Activated naive CD4-positive, alpha-beta T cell (primary cell): ENCODE measurements at regions not wholly inside any gene's neighbourhood (a gene's known extent, or its start where the extent isn't known, plus 50 kb on each side); places are given as distances from the start of the nearest gene placed in this dataset.

Experiments used
- DNase-seq, 4 experiments: peaks; one replicate each; lab custom pipeline; 2025; lab: John Stamatoyannopoulos, UW

DNA sequence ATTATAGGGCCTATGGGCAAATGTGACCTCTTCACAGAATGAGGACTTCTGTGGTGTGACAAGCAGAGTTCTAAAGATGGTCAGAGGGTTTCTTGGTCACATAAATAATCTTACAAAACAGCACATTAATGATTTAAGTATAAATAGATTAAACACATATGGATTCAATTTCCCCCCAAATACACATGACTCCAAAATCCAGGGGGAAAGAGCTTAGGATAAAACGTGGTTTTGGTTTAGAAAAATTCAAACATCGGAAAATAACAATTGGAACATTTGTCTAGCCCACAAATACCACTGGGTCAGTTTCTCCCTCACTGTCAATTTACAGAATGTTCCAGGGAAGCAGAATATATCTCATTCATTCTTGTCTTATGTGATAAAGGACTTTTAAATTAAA is 283.1 kb downstream of the COG6 start:
- DNase-seq: no peak

DNA sequence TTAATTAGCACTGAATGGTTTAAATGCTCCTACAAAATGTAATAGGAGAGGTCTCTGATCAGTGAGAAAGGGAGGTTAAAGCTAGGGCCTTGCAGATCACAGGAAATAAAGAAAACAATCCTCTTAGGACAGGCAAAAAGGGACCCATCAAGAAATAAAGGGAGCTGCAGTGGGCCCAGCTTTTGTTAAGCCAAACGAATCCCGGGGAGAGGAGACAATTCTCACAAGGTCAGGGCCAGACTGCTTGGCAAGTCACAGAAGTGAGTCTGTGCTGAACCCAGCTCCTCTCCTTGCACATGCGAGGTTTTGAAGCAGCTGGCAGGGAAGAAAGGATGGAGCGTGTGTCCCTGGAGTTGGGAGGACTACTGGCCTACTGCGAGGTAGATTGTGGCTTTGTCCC is 285.8 kb downstream of the COG6 start:
- DNase-seq: no peak

DNA sequence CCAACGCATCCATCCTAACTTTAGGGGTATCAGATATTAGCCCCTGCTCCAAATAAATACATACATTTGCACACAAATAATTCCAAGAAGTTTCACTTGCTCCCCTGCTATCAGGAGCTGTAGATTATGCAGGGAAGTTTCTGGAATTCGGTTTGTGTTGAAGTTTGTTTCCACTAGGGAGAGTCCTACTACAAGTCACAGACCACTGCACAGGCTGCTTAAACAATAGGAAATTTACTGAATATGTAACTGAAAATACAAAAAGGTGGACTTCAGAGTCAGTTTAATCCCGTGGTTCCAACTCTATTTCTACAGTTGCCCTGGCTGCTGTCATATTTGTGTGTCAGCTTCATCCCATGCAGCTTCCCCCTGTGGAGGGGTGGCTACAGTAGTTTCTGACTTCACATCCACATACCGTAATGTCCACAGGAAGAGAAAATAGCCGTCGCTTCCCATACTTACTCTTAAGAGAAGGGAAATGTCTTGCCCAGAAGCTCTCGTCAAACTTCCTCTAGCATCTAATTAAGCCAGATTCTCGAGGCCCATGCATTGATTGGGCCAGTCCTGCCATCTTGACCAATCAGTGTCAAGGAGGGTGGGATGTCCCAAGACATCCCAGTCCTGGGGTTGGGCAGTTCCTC is 286.6 kb downstream of the COG6 start:
- no peak for DNase-seq

DNA sequence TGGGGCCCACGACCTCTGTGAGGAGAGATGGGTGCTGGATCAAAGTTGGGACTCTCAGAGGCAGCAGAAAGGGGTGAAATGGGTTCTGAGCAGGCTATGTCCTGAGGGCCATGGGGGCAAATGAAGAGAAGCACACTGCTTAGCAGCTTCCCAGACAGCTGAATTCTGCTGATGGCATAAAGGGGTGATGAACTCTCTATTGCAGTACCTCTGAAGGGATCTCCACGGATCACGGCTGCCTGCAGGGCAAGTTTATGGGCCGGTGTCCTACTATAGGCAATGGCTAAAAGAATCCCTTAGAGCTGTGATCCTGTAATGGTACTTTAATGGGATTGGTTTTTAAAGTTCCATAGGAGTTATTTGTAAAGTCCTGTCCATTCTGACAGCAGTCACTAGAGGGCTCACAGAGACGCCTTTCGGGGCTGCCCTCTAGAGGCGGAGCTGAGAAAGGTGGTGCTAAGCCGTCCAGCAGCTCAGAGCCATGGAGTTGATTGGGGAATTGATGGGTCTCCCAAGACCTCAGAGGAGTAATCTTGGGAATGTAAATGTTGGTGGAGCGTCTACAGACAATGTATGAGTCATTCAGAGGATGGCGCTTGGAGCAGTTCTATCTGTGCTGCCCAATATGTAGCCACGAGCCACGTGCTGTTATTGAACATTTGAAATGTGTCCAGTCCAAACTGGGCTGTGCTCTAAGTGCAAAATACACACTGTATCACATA is 287.3 kb downstream of the COG6 start:
- DNase-seq: peak; percentile 11 to 59 (median 43)

DNA sequence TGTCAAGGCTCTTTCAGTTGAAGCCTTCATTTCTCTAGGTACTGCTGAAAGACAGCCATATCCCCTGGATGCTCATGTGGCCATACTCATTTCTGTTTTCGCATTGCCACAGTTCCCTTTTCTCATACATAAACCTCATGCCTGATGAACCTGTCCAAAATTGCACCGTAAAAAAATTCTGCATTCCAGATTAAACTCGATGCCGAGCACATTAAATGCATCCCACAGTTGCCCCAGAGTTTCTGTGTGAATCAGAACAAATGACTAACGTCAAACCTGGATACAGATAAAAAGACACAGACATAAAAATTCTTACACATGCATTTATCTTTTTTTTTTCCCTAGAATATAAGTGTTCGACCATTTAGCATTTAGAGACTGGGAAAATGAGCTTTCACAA is 288.2 kb downstream of the COG6 start:
- no peak for DNase-seq

DNA sequence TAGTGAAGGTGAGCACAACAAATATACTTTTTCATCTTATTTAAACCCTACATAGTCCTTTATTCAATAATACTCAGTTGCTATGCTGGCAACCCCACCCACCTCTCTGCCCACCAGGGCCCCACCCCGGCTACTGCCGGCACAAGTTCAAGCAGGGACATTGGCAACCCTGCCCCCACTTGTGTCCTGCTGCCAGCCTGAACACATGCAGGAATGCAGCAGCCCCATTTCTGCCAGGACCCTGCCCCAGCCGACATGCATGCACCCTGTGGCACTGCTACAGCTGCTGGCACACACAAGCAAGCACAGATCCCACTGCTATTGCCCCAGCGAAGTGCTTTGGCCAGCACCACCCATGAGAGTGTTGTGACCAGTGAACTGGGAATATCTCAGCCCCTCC is 289.8 kb downstream of the COG6 start:
- DNase-seq: no peak

DNA sequence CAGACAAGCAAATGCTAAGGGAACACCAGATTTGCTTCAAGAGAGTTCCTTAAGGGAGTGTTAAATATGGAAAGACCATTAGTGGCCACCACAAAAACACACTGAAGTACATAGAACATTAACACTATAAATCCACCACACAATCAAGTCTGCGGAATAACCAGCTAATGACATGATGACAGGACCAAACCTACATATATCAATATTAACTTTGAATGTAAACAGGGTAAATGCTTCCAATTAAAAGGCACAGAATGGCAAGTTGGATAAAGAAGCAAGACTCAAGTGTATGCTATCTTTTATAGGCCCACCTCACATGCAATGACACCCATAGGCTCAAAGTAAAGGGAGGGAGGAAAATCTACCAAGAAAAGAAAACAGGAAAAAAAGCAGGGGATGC is 291.3 kb downstream of the COG6 start:
- no peak for DNase-seq

DNA sequence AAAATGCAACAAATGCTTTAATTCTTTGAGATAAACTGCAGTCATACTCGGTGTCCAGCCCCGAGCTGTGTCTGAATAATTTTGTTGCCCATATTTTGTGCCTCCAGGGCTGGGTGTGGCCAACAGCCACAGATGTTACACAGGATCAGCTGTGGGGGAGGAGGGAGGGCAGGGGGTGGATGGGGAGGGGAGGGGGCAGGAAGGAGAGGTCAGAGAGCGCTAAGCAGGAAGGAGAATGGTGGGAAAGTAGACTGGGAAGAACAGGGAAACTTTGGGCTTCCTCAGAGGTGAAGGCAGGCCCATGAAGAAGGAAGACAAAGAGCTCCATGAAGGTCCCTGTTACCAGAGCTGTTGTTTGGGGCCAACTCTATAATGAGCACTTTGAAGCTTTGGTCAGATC is 295.8 kb downstream of the COG6 start:
- no peak for DNase-seq

DNA sequence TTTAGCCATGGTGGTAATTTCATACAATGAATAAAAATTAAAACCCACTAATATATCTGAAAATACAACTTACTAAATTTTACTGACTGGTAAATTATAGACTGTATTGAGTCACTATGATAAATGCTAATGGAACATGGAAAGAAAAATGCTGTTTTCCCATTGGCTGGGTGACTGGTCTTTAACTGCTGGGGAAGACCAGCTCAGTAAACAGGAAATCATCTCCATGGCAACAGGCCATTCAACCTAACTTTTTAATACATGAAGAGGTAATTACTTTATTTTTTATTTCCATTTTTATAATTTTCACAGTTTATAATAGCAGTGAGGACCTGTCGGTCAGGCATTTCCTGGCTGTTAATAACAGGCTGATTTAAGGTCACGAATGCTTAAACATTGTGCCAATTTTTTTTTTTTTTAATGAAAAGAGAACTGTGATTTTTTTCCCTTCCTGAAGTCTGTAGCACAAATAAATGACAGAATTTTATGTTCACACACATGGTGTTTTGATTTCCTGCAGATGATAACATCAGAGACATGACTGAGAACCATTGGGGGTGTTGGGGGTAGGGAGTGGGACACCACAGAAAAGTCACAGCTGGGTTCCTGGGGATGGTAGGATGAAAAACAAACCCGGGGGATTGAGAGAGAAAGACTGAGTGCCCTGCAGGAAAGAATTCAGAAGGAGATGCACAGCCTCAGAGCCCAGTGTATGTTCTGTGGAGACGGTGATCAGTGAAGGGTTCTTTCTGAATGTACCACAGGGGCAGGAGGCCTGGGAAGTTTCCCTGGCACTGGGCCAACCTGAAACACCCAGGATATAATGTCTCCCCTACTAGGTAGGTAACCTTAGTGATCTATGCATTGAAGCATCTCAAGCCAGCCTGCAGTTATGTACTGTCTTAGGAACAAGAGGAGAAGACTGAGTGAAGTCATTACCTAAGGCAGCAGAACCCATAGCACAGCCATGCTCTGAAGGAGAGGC is 297.1 kb downstream of the COG6 start:
- no peak for DNase-seq

DNA sequence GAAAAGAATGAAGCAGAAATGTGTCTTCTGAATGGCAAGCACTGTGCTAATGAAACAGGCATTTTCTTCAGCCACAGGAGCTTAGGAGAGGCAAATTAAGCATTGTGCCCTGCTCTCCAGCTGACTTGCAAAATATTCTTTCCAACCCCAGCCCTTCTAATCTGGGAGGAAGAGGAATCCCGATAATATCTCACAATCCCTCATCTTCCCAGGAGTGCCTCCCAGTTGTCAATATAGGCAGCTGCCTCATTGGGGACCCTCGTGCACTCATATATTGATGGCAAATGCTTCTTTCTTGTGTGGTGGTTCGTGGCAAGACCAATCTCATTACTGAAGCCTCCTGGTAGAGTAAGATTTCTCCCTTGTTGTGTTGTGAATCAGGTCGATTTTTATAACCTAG is 299.0 kb downstream of the COG6 start:
- no peak for DNase-seq

DNA sequence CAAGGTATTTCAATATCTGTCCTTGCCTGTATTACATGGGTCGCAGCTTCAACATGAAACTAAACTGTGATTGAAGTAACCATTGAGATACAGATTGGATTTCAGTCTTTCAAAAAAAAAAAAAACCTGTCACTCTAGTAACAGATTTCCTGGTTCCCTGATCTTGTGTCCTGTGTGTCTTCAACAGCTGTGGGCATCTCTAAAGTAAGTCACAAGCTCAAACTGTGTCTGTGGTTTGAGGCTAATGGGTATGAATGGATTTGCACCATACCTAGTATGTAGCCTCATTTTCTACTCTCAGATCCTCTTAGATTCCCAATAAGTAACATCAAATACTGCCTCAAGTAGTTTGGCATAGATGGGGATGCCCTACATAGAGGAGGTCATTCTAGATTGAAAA is 300.1 kb downstream of the COG6 start:
- DNase-seq: no peak

DNA sequence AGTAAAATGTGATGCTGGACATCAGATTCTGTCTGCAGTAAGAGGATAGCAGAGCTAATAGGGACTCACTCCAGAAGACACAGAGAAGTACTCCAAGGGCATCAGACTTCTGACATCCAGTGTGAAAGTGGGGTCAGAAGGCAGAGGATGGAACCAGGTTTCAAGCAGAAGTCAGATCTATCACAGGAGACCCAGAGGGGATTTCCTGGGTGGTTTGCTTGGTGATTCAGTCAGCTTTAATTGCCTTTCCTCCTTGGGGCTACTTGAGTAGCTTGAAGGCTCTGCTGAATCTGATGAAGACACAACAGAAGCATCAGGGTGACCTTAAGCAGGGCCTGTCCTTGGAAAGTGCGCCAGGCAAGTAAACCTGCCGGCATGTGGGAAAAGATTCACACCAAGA is 300.6 kb downstream of the COG6 start:
- DNase-seq: no peak

DNA sequence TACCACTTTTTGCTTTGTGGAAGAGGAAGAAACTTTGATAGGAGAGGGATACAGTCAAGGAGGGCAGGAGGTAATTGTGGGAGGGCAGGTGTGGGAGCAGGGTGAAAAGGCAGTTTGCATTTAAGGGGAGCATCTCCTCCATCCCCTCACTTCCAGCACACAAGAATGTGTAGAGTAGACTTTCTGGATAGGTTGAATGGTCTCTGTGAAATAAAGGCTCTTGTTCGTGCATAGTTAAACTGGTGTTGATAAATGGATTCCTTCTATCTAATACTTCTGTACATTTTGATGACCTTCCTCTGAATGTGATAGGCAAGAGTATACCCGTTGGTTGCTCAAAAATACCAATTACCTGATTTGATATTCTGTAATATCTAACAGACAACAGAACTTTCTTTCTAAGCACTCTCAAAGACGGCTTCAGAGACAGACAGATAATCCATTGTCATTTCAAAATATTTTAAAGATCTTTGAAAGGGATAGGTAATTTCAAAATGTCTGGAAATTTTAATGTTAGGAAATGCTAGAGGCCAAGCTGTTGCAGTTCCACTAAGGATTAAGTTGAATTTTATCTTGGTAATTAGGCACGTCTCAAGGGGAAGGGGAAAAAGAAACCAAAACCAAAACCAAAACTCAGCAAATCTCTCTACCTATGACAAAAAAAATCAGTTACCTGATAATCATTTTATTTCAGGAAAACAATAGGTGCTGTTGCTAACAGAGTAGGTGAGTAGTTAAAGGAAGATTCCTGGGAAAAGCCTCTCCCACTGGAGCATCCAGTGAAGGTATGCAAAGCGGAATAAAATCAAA is 302.6 kb downstream of the COG6 start:
- DNase-seq: no peak

DNA sequence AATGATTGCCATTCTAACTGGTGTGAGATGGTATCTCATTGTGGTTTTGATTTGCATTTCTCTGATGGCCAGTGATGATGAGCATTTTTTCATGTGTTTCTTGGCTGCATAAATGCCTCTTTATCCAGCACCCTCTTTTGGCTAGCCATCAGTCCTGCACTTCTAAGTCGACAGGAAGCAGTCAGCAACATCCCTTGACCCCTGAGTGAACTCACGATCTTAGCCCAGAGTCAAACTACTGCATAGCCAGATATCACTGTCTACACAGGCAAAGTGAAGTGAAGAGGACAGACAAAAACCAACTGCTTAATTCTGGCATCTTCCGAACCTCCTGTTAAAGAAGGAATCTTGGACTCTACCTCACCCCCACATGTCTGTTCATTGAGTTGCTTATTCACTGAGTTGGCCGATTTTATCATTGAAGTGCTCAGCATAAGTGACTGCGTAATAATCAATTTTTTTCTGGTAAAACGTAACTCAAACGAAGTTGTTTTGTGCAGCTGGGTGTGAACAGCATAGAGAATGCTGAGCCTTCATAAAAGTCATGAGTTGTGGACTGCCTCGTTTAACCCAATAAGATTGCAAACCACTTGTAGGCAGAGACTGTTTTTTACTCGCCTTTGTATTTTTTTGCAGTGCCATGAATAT is 304.2 kb downstream of the COG6 start:
- no peak for DNase-seq

DNA sequence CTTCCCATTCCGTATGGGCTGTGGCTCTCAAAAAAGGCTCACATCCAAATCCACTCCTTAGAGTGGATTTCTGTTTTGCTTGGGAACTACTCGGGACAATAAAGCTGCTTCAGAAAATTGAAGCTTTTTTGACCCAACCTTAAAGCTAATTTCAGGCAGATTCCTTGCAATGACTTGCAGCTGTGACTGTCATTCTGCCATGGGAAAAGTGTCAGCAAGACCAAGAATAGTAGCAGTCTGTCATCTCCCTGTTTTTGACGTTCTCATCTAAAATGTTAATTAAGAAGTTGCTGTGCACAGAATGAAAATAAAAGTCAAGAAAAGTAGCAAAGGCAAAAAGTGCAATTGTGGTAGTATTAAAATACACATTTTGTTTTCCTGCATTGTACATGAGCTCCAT is 304.7 kb downstream of the COG6 start:
- no peak for DNase-seq

DNA sequence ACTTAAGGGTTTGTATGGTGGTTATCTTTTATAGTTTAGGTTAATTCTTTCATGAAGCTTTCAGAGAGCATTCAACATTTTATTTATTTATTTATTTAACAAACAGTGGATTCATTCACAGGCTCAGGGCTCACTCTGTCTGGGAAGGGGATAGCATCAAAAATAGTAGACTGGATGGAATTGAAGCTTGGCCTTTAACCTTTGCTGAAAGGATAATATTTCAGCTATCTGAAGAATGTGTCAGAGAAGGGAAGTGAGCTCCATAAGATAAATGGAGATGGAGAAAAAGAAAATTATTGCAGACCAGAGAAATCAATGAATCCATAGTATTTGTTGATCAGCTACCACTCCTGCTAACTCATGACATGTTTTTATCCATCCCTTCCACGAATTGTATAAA is 305.6 kb downstream of the COG6 start:
- no peak for DNase-seq

DNA sequence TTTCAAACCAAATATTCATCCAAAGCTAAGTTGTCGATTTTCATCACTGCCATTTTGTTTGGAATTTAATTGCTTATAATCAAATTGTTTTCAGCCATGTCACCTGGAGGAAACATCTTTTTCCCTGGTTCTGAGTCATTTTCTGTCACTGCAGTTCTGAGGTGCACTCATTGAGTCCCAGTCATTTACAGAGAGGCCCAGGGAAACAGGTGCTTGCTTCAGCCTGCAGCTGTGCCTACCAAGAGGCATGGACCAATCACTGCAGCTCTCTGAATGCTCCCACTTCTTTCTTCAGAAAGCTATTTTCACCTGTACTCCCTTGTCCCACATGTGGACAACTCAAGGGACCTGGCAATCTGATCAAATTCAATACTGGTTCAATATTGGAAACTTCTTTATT is 308.1 kb downstream of the COG6 start:
- DNase-seq: no peak

DNA sequence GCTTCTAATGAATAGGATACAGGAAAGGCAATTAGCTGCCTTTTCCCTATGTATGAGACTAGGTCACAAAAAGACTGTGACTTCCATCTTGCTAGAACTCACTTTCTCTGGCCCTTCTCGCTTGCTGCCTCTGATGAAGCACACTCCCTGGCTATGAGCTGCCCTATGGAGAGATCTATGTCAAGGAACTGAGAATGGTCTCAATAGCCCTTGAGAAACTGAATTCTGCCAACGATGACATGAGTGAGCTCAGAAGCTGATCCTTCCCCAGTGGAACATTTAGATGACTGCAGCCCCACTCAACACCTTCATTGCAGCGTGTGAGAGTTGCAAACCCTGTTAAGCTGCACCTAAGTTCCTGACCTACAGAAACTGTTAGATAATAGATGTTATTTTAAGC is 309.8 kb downstream of the COG6 start:
- DNase-seq: no peak

DNA sequence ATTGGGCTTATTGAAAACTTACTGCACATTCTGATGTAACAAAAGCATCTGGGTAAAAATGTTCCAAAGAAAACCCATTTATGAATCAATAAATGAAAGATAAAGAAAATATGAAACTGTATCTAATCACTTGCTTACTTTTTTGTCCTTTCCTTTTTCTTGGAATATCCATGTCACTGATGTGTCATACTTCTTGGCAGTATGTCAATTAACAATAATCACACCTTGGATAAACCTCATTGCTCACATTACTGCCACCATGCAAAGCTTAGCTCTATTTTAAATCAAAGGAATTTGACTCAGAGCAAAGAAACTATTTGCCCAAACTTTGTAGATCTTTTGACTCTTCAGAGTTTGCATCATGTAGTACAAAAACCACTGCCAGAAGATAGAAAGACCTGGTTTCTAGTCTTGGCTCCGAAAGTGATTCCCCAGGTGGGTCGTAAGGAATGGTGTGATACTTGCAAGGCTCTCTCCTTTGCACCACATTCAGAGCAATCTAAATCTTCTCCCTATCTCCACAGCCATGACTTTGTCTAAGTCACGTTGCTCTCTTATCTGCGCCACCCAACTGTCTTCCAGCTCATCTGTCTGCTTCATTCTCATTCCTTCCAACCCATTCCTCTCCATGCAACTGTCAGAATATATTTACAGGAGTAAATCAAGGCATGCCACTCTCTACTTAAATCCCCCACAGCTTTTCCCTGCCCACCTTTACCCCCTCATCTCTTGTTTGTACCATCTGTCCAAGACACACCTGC is 311.9 kb downstream of the COG6 start:
- DNase-seq: no peak

DNA sequence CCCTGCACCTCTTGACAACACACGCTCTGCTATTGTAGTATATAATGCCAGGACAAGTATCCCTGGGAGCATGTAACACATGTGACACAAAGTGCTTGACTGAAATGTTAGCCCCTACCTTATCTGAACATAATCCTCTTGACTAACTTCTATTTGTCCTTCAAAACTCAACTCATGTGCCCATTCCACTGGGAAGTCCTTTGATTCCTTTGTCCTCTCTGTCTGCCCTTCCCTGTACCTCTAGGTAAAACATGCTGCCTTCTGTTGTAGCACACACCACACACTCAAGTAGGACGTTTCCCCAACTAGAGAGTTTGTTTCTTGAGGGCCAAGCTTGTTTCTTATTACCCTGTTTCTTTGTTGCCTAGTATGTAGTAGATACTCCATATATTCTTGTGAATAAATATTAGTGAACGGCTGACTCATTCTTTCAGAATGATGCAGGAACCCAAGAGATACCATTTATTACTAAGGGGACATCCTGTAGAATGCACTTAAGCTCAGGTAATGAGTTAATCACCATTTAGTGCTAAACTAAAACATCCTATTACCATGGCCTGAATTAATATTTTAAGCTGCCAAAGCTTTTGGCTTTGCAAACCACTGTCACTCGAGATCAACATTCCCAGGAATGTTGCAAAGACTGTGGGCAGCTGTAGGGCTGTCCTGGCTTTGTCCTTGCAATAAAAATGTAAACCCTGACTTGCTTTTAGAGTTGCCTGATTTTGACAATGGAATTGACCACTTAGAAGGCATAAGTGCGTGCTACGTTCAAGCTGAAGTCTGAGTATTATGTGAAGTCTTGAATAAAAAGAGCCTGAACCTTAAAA is 313.4 kb downstream of the COG6 start:
- no peak for DNase-seq
